Kidney glomerular epithelial cell (primary cell): ENCODE measurements at regions not wholly inside any gene's neighbourhood (a gene's known extent, or its start where the extent isn't known, plus 50 kb on each side); places are given as distances from the start of the nearest gene placed in this dataset.

Experiments
- DNase-seq: peaks from one replicate; lab custom pipeline; 2025; lab: John Stamatoyannopoulos, UW

GRCh38 chr21:29443411-29444010 lies 144.8 kb downstream of the BACH1 start:
- DNase-seq: no peak

- DNase-seq: no peak
Measured at GRCh38 chr21:29448766-29449165, 150.0 kb downstream of the BACH1 start.

GRCh38 chr21:29449306-29449950 lies 150.7 kb downstream of the BACH1 start:
- DNase-seq: no peak

- DNase-seq: no peak
Measured at GRCh38 chr21:29450058-29450457, 151.3 kb downstream of the BACH1 start.

- DNase-seq: no peak
Measured at GRCh38 chr21:29453511-29453910, 154.8 kb downstream of the BACH1 start.

GRCh38 chr21:29454179-29454578 lies 155.5 kb downstream of the BACH1 start:
- no peak for DNase-seq

- DNase-seq: no peak
Measured at GRCh38 chr21:29462479-29462878, 163.8 kb downstream of the BACH1 start.

GRCh38 chr21:29465546-29465945 lies 166.8 kb downstream of the BACH1 start:
- no peak for DNase-seq

- DNase-seq: no peak
Measured at GRCh38 chr21:29466532-29466931, 167.8 kb downstream of the BACH1 start.

- DNase-seq: no peak
Measured at GRCh38 chr21:29470397-29470796, 171.7 kb downstream of the BACH1 start.

- no peak for DNase-seq
Measured at GRCh38 chr21:29473808-29474207, 175.1 kb downstream of the BACH1 start.

- DNase-seq: no peak
Measured at GRCh38 chr21:29475329-29475728, 176.6 kb downstream of the BACH1 start.

- DNase-seq: no peak
Measured at GRCh38 chr21:29477347-29477746, 178.6 kb downstream of the BACH1 start.

- DNase-seq: no peak
Measured at GRCh38 chr21:29477941-29478340, 179.2 kb downstream of the BACH1 start.

- DNase-seq: no peak
Measured at GRCh38 chr21:29481081-29481480, 182.4 kb downstream of the BACH1 start.

- DNase-seq: no peak
Measured at GRCh38 chr21:29481641-29482040, 182.9 kb downstream of the BACH1 start.

- no peak for DNase-seq
Measured at GRCh38 chr21:29486306-29486807, 187.6 kb downstream of the BACH1 start.
